Eye (tissue), 1 donor: ENCODE measurements at regions not wholly inside any gene's neighbourhood (a gene's known extent, or its start where the extent isn't known, plus 50 kb on each side); places are given as distances from the start of the nearest gene placed in this dataset.
A peak's percentile ranks its signal among the peaks of the same experiment; 100 is the strongest.

ENCODE experiments used
- DNase-seq: peaks from one replicate; pipeline ENCODE4 v3.0.0-alpha.2; 2015

GRCh38 chr2:217070043-217070430 is 210.2 kb upstream of the TNP1 start:
- no peak for DNase-seq

GRCh38 chr2:217069263-217070042 is 209.6 kb upstream of the TNP1 start:
- no peak for DNase-seq

- DNase-seq = no peak
These were observed 208.9 kb upstream of the TNP1 start for GRCh38 chr2:217068677-217069250.

DNA sequence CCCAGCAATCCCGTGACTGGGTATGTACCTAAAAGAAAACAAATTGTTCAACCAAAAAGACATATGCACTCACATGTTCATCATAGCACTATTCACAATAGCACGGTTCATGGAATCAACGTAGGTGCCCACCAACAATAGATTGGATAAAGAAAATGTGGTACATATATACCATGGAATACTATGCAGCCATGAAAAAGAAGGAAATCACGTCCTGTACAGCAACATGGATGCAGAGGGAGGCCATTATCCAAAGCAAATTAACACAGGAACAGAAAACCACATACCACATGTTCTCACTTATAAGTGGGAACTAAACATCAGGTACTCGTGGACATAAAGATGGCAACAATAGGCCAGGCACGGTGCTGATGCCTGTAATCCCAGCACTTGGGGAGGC is 207.9 kb upstream of the TNP1 start:
- no peak for DNase-seq

- no peak for DNase-seq
These were observed 206.8 kb upstream of the TNP1 start for GRCh38 chr2:217066510-217067270.

- no peak for DNase-seq
These were observed 206.0 kb upstream of the TNP1 start for GRCh38 chr2:217065695-217066405.

DNA sequence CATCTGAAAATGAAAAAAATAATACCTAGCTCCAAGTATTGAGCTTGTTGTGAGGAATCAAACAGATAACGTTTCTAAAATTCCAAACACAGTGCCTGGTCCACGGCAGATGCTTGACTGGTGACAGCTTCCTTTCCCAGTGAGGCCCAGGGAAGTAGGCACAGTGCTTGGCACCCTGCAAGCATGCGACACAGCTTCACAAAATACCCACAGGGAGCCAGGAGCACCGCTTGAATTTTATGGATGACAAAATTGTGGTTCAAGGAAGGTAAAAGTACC is 205.1 kb upstream of the TNP1 start:
- no peak for DNase-seq

GRCh38 chr2:217064234-217065011 is 204.6 kb upstream of the TNP1 start:
- DNase-seq = peak; percentile 88

DNA sequence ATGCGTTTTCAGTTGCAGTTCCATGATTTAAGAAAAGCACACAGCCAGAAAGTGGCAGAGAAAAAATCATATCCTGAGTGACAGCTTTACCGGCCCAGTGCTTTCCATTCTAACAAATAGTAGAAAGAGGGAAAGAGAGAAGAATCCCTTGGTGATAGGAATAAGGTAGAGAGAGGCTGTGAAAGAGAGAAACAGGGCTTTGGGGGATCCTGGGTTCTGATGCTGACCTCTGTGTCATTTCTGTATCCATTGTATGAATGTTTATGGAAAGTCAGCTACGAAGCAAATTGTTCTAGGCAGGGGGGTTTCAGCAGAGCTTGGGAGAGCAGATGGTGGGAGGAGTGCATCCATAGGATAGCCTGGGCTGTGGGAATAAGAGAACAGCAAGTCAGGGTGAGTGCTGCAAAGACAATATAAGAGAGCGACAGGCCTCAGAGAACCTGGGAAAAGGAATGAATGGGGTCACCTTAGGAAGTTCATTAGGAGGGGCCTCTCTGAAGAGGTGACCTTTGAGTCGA is 203.4 kb upstream of the TNP1 start:
- DNase-seq = peak; percentile 59

- DNase-seq = peak; percentile 45
These were observed 202.9 kb upstream of the TNP1 start for GRCh38 chr2:217062768-217063167.

DNA sequence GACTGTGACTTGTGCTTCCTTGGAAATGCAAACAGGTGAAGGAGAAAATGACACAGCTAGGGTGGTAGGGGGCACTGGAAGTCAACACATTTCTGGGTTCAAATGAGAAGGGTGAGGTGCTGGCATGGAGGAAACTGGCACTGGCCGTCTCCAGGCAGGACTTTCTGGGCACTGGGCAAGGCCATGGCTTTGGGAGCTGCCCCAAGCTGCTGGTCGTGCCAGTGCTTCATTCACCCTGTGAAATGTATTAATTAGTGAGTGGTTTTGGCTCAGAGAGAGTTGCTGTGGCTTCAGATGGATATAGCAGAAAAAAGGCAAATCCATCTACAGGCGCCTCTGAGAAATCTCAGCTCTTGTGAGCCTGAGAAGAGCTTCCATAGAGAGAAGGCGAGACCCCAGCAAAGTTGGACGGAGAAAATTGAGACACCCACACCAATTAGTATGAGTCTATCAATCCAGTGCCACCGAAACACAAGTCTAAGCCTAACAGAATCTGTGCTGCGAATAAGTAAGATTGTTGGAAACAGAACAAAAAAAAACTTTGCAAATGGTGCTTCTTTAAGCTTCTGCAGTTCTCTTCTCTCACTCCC is 202.1 kb upstream of the TNP1 start:
- no peak for DNase-seq

GRCh38 chr2:217060951-217061547 is 201.2 kb upstream of the TNP1 start:
- DNase-seq = no peak

GRCh38 chr2:217060516-217060915 is 200.7 kb upstream of the TNP1 start:
- no peak for DNase-seq

DNA sequence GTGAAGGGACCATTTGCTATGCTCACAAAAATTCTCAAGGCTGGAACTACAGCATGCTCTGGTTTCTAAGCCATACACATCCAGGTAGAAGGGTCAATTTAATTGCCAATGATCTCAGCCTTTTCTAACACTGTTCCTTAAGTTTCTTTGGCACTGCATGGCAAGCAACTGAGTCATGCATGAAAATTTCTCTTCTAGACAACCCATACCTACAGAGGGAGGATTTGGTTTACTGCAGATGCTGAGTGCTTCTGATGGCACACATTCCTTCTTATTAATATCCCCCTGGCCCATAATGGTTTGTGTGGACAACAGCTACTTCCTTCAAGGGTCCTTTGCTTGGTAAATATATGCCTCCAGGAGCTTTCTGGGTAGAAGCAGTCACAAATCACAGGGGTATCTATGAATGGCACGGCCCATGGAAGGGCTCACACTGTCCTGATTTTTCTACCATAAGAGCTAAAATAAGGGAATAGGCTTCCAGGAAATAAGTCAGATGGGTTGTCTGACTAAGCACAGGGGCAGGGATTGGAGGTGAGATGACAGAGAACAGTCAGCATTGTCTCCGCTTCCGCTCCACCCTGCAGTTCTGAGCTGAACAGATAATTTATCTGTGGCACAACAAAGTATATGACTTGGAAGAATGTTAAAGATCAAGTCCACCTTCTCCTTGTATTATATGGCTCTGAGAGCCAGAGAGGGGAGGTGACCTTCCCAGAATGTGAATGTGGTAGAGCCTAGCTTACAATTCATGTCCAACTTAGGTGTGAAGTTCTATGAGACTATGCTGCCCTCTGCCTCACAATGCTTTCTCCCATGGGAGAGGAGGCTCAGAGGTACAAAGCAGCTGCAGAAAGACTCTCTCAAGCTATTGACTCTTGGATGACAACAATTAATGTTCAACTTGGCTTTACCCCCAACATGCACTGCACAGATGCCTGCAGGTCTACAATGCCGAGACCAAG is 199.2 kb upstream of the TNP1 start:
- DNase-seq = no peak

DNA sequence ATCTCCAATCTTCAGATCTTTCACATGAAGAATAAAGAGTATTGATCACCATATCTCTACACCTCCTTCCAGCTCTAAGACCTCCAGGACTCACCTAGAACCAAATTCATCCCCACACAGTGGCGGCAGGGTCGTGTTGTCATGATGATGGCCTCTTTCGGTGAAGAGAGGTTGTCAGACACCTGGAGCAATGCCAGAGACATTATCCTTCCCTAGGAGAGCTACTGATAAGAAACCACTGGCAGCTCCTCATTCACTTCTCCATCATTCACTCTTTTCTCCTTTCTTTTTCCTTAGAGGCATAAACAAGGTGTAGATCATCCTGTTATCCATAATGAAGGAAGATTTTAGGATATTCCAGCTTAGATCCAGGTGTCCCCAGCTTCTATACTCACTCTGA is 197.9 kb upstream of the TNP1 start:
- DNase-seq = no peak

GRCh38 chr2:217055624-217056023 is 195.8 kb upstream of the TNP1 start:
- DNase-seq = no peak

DNA sequence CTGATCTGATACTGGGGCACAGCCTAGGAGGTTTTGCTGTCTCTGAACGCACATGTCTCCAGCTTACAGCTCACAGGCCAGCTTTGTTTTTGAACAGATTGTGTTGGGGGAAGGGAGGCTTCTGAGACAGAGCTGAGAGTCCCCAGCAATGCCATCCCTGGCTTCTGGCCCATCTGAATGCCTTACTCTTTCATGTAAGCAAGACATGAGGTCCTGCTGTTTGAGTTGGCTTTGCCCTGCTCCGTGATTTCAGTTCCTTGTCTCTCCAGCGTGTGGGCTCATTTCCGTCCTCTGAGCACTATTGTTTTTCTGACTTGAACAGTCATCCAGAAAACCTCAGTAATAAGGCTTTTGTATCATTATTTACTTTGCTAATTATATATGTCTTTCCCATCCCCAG is 194.9 kb upstream of the TNP1 start:
- no peak for DNase-seq

GRCh38 chr2:217052856-217053577 is 193.2 kb upstream of the TNP1 start:
- DNase-seq = no peak

- DNase-seq = no peak
These were observed 191.6 kb upstream of the TNP1 start for GRCh38 chr2:217051416-217051815.

GRCh38 chr2:217049956-217050355 is 190.1 kb upstream of the TNP1 start:
- peak; percentile 70 for DNase-seq
